ENCODE measurements at regions not wholly inside any gene's neighbourhood (a gene's known extent, or its start where the extent isn't known, plus 50 kb on each side); places are given as distances from the start of the nearest gene placed in this dataset.

GRCh38 chr5:133731951-133732350 is 119.6 kb upstream of the FSTL4 start:
- no peak for TF ChIP-seq POLR2AphosphoS5 (IDR thresholded peaks at IDR 0.05; ENCODE audit: low read depth, low read length)
- TF ChIP-seq TAF1 (IDR thresholded peaks at IDR 0.05; ENCODE audit: low read depth, low read length): no peak
- TF ChIP-seq POLR2A (IDR thresholded peaks at IDR 0.05; ENCODE audit: low read depth, low read length): no peak
- TF ChIP-seq POU2F2 (IDR thresholded peaks at IDR 0.05; ENCODE audit: low read depth, low read length): no peak
- no peak for TF ChIP-seq SPI1 (IDR thresholded peaks at IDR 0.05; ENCODE audit: low read depth, low read length)
- no peak for TF ChIP-seq PAX5 (IDR thresholded peaks at IDR 0.05; ENCODE audit: insufficient read depth, low read length, severe bottlenecking)
